GM19463 (cell line): ENCODE measurements at regions not wholly inside any gene's neighbourhood (a gene's known extent, or its start where the extent isn't known, plus 50 kb on each side); places are given as distances from the start of the nearest gene placed in this dataset.

ENCODE experiments used
- ATAC-seq: cut with Tn5 transposase; IDR thresholded peaks from one replicate; pipeline ENCODE4 v1.9.1; 2021; ENCODE audit warnings: mild to moderate bottlenecking, moderate library complexity; ENCODE audit not compliant: unreplicated experiment

DNA sequence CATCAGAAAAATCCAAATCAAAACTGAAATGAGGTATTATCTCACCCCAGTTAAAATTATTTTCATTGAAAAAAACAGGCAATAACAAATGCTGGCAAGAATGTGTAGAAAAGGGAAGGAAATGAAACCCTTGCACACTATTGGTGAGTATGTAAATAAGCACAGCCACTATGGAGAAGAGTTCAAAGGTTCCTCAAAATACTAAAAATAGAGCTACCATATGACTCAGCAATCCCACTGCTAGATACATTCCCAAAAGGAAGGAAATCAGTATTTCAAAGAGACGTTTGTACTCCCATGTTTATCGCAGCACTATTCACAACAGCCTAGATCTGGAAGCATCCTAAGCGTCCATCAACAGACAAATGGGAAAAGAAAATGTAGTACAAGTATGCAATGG, 932.4 kb downstream of the PCDH18 start:
- ATAC-seq: no peak

DNA sequence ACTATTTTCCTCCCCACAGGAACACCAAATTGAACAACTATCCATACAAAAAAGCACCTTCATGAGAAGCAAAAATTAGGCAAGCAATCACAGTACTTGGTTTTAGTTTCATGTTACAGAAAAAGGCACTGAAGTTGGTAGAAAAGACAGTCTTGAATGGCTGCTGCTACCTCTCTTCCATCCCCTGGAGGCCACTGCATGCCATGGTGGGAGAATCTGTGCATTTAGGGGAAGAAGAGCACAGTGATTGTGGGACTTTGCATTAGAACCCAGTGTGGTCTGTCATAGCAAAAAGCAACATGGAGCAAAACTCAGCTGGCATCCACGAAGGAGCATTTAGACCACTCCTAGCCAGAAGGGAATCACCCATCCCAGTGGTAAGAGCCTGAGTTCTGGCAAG, 941.9 kb downstream of the PCDH18 start:
- ATAC-seq: no peak

DNA sequence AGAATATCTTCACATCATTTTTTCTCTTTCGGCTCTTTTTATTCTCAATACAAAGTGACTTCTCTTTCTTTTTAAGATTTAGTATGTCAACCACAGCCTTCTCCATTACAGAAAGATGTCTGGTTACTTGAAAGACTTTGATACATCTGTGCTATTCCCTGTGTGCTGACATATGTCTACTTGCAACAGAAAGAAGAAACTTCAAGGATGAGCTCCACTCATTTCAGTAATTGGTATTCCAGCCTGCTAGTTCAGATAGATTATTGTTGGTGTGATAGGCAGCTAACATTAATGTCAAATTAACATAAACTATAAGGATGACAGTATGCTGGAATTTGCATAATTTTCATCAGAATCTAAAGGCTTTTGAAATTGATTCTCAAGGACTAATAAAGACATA, 948.7 kb downstream of the PCDH18 start:
- ATAC-seq: no peak

DNA sequence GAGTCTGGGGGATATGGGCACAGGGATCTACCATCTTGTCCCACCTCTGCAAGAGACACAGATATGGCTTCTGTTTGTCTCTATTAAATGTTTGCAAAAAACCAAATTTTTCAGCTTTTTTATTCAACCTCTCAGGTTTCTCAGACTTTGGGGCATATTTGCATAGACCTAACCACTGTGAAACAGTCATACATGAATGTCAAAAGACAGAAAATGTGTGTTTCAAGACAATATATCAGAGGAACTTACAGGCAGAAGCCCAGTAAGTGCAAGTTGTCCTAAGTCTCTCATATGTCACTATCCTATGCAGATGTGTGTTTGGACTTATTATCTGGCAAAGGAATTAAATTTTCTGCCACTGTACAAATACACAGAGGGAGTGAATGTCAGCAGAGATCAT, 951.2 kb downstream of the PCDH18 start:
- ATAC-seq: no peak

DNA sequence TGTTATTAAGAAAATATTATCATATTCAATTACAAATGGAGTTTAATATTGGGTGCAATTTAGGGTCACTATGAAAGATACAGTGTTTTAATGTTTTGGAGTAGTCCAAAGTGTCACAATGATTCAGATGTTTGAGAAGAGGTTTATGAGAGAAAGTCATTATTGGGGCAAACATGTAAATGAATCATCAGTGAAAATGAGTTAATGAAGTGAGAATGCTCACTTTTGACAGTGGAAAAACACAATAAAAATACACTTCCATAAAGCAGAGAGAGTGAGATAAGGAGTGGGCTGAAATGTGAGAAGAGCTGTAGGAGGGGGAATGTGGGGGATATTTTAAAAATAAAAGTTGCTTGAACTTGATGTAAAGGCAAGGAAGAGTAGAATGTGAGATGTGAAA, 957.1 kb downstream of the PCDH18 start:
- no peak for ATAC-seq

DNA sequence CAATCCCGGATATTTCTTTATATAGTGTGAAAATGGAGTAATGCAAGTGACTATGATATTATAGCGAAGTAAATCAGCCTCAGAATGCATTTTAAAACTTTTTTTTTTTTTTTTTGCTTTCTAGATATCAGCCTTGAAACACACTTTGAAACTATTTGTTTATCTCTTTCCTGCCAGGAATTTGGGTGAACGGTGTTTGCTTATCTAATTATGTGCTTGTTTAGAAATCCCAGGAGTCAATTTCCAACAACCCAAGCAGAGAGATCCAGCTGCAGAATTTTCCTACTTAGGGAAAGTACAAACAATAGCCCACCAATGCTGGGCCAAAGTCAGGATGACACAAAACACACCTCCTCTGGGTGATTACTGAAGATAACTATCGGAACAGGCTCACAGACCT, 958.8 kb downstream of the PCDH18 start:
- no peak for ATAC-seq

DNA sequence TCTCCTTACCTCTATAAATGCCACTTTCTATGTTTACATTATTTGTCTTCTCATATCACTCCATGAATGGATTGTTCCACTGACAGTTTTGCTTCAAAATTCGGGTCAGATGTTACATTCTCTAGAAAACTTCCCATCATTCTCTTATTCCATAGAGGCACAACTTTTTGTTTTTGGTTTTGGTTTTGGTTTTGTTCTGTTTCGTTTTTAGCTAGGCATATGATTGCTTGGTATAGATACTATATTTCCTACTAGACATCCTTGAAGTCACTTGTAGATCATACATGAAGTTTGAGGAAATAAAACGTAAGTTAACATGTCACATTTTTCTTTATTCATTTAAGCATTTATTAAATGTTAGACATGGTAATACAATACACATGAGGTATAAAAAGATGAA, 961.0 kb downstream of the PCDH18 start:
- ATAC-seq: no peak

DNA sequence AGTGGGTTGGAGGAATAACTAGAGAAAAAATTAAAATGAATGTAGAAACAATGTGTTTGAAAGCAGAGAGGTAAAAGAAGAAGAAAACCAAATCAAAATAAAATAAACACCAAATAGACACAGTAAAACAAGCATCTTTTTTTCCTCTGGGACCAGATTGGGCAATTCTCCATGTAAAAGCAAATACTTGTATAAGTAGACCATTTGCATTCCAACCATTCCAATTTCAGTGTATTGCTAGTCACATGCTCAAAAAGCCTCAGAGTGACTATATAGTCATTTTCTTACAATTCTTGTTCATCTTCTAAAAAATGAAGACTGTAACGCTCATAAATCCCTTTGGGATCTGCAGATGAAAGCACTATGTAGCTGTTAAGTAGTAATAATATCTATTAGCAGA, 969.5 kb downstream of the PCDH18 start:
- no peak for ATAC-seq

DNA sequence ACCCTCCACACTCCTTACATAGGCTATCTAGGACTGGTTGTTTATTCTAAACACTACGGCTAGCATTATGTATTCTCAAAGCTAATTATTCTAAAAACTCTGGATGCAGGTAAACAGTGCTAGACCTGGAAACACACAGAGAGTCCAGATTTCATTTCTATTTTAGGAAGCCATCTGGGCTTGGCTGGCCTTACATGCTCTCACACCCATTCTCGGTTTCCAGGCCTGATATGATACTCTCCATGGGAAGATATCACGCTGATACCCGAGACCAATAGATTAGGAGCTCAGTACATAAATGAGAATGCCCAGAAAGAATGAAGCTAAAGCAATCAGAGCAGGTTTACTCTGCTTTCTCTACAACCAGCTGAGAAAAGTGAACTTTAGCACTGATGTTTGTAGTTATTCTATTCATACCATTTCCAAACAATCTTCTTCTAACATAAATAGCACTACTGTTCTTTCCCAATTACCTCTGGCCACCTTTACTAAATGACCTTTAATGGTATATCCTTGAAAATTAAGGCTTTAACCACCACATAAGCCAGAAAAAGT, 973.3 kb downstream of the PCDH18 start:
- ATAC-seq: no peak

DNA sequence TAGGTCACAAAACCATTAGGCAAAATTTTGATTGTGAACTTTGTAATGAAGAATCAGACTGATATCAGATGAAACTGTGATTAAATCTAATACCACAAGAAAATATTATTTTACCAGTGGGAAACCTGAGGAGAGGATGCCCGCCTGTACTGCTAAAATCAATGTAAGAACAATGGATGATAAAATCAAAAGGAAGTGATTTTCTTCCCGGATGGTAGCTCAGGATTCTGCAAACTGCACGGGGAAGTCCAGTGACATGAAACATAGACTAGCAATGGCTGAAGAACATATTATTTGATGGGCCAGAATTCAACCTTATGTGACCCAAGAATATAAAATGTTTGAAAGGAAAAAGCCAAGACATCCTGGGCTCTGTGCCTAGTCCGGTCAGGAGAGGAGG, 974.9 kb downstream of the PCDH18 start:
- ATAC-seq: no peak

DNA sequence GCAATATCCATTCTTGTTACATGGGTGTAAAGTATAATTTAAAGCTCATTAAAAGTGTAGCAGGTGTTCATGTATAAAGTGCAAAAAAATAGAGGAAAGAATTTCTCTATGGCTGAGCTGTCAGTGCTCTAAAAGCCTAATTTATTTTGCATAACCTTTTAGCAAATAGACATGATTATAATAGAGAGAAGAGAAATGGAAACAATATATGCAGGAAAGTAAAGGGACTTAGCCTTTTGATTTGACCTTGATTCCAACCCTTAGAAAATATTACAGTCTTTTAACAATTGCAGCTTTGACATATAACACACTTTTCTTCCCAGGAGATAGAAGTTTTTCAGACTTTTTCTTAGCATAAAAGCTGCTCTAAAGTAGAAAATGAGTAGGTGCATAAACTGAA, 978.3 kb downstream of the PCDH18 start:
- ATAC-seq: no peak

DNA sequence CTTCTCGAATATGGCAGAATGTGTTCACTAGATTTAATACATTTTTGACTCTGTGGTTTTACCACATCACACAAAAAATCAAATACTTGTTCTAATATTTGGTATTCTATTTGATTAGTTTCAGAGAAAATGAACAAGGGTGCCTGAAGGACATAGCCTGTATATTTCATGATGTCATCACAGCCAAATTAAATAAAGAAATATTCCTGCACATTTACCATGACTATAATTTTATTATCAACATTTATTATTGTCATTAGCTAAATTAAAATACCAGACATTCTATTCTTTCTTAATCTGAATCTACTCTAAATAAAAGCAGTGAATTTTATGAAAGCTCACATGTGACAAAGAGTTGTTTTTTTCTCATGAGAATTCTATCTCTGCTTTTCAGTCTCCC, 980.5 kb downstream of the PCDH18 start:
- no peak for ATAC-seq

DNA sequence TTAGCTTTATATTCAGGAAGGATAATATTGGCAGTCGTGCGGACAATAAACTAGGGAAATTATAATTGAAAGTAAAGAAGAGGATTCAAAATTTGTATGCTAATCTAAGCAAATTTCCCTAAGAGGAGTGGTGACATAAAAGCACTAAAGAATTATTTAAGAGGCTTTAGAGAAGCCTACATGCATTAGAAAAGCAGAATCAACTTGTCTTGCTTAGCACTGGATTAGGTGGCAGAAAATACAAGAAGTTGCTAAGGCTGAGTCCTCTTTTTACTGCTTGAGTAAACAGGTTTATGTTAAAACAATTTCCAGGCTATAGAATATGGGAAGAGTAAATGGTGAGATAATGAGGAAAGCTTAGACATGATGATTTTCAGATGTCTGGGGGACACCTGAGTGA, 991.5 kb downstream of the PCDH18 start:
- no peak for ATAC-seq

DNA sequence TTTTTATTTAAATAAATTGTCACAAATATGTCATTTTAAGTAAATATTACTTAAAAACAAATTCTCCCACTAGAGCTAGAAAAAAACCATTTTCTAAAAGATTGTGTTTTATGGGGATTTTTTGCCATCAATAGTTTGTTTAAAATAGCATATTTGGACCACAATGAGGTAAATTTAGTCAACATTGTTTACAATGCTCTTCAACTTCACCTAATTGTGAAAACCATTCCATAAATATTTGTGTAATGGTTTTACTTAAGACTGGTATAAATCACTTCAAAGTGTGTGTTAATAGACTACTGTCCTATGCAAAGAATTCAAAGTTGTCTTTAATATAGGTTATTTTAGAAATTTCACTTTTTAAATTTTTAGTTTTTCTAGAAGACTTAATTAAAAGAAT, 1004.2 kb downstream of the PCDH18 start:
- ATAC-seq: no peak

DNA sequence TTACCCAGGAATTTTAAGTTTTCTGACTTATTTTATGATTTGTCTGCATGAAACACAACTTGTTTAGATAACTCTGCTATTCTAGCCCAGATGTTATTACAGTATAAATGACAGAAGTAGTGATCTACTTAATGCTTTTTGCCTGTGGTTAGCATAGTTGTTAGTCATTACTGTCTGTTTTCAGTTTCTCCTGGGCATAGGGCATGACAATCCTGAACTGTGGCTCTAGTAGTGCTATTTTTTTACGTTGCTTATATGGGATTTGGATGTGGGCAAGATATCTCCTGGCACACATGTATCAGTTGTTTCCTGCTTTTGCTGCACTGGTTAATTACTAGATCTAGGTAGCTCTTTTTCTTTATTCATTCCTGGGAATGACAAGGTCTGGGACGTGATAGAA, 1005.8 kb downstream of the PCDH18 start:
- ATAC-seq: peak; percentile 58

DNA sequence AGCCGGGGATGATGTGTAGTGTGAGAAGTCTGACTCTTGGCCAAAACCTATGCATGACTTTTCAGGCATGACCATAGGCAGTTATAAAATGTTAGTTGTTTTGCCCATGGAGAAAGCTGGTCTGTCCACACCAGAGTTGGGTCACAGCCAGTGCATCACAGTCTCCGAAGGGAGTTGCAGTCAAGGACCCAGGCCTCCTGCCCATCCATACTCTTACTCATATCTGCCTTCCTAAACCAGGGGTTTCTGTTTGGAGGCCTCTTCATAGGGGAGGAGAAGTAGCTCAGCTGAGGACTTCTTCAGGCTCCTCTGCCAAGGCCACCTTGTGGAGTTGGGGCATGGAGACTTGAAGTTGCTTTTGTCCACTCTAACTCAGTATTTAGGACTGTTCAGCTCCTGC, 1008.3 kb downstream of the PCDH18 start:
- ATAC-seq: no peak

DNA sequence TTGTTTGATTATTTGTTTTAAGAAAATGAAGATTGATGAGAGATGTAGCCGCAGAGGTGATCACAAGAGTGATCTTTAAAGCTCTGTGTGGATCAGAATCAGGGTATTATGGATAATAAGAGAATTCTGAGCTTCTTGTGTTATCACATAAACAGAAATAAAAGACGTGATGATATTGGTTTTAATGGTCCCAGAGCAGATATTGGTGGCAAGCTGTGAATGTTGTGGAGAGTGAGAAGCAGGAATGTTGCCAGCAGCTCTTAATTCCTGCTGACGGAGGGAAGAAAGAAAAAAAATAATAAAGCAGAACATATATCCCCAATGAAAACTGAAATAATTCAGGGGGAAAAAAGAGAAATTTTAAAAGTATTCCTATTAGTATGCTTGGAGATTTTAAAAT, 1015.9 kb downstream of the PCDH18 start:
- ATAC-seq: no peak

DNA sequence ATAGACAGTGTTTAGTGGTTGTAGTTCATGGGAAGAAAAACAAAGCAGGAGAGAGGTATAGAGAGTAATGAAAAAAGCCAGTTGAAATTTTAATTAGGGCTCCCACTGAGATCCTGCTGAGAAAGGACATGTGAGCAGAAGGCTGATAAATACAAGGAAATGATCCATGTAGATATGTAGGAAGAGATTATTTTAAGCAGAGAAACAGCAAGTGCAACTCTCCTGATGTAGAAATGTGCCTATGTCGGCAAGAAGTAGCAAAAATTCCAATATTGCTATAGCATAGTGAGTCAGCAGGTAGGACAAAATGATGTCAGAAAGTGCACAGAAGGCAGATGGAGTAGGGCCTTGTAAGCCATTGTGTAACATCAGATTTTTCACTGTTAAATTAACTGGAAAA, 1027.3 kb downstream of the PCDH18 start:
- ATAC-seq: no peak

DNA sequence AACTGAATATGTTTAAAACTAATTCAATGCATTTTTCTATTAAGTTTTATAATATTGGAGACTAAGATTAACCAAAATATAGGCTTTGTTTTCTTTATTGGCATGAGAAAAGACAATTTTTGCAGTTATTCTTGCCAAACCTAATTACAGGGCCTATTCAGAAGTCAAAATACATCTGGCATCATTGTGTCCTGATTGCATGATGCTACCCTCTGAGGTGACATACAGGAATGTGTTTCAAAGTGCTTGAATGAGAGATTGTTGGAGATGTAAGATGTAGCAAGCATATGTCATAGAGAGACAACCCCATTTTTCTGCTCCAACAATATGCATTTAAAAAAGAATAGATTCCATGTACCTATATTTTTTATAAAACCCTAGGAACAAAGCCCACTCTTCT, 1036.4 kb downstream of the PCDH18 start:
- ATAC-seq: no peak

DNA sequence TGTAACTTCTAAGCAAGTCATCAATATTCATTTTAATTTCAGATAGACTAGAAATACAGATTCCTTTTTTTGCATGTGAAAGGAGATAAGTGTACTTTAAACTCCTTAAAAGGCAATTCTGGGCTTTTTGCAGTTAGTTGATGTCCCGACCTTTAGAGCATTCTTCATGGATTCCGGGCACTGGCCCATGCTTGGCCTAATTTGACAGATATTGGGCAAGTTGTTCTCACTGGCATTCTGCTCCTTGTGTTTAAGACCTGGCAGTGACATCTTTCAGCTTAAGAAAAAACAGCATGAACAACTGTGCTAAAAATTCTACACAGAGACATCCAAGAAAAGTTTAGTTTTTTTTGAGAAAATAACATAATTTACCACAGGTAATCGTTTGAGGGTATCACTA, 1037.2 kb downstream of the PCDH18 start:
- ATAC-seq: no peak

DNA sequence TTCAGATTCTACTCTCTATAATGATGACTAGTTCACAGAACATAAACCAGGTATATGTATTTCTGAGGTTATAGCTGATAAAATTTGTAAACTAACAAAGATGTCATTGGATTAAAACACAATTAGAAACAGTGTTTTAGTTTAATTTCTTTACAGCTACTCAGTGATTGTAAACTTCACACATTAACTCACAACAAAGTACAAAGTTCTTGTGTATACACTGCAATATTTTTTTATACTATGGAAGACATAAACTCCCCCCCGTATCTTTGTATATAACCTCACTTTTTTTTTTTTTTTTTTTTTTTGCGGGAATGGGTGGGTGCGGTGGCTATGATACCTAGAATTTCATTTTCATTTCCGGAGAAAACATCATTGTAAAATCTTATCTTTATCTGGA, 1043.2 kb downstream of the PCDH18 start:
- no peak for ATAC-seq

DNA sequence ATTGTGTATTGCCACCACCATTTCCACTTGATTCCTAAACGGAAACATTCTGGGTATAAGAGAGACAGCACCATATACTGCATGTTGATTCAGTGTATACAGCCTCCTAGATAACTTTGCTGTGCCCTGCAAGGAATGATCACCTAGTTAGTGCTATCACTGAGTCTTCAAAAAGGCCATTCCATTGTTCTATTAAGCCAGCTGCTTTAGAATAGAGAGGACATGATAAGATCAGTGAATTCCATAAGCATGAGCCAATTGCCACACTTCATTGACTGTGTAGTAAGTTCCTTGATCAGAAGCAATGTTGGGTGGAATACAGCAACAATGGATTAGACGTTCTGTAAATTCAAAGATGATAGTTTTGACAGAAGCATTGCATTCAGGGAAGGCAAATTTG, 1047.3 kb downstream of the PCDH18 start:
- no peak for ATAC-seq

DNA sequence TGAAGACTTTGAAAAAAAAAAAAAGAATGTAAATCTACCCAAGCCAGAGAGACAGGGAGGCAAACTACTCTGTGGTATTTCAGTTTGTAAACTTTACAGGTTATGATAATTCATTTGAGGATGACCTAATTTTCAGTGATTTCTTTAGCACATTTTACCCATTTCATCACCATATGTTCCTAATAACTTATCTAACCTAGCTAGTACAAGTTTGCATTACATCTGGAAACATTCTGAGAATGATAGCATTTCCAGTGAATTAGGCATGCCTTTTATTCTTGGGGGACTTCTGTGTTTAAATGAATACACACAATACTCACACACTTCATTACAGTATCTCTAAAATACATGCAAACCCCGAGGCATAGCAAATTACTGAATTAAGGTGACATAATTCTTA, 1055.5 kb downstream of the PCDH18 start:
- no peak for ATAC-seq

DNA sequence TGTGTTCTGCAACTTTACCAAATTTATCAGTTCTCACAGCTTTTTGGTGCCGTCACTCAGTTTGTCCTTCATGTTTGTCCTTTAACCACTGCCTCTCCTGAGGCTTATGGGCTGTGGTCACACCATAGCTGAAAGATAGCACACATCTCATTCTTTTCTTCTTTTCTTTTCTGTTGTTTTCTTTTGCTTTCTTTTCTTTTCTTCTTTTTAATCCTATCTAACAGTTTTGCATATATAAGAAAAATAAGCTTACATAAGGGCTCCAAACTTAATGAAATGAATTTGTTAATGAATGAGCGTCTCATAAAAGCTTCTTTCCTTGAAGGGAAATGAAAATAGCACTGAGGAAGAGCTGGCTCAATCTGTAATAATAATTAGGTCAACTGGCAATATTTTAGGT, 1061.2 kb downstream of the PCDH18 start:
- ATAC-seq: no peak
